Sigmoid colon (tissue), 6 donors: ENCODE measurements at regions not wholly inside any gene's neighbourhood (a gene's known extent, or its start where the extent isn't known, plus 50 kb on each side); places are given as distances from the start of the nearest gene placed in this dataset.

ENCODE experiments used
- DNase-seq: peaks from one replicate; pipeline ENCODE4 v3.0.0-alpha.2; 2019
- H3K27ac ChIP-seq, 4 donors: fragments of 200-600 bp; sonication (generic); one replicate each; pipeline ENCODE4 v1.5.1; 2016 to 2019; ENCODE audit warnings: mild to moderate bottlenecking in 1 of 4
- H3K27me3 ChIP-seq, 3 donors: fragments of 200-600 bp; sonication (generic); one replicate each; pipeline ENCODE4 v1.5.1; 2019; ENCODE audit warnings: mild to moderate bottlenecking in 1 of 3
- H3K36me3 ChIP-seq, 4 donors: fragments of 200-600 bp; sonication (generic); one replicate each; pipeline ENCODE4 v1.5.1; 2016 to 2019
- H3K4me1 ChIP-seq, 4 donors: fragments of 200-600 bp; sonication (generic); one replicate each; pipeline ENCODE4 v1.5.1; 2017 to 2019
- H3K4me3 ChIP-seq, 4 donors: fragments of 200-600 bp; sonication (generic); one replicate each; pipeline ENCODE4 v1.5.1; 2017 to 2019; ENCODE audit warnings: mild to moderate bottlenecking in 2 of 4, moderate library complexity in 1 of 4
- H3K9me3 ChIP-seq, 4 donors: fragments of 200-600 bp in 3 of 4; sonication (generic) in 3 of 4; one replicate each; pipeline versions ENCODE4 v1.5.1 to v1.6.1; 2013 to 2019
- EP300 ChIP-seq, 4 donors: sonication (generic); formaldehyde crosslinking; IDR thresholded peaks; one replicate each; pipeline ENCODE4 v1.6.1; 2017; ENCODE audit warnings: antibody characterized with exemption in 4 of 4
- POLR2A ChIP-seq, 2 donors: fragments of 450-650 bp; IDR thresholded peaks; one replicate each; pipeline ENCODE4 v1.6.1; 2016; ENCODE audit warnings: antibody characterized with exemption in 2 of 2, mild to moderate bottlenecking in 2 of 2, moderate library complexity in 2 of 2
- POLR2AphosphoS5 ChIP-seq, 4 donors: sonication (generic); formaldehyde crosslinking; IDR thresholded peaks; one replicate each; pipeline ENCODE4 v1.6.1; 2017; ENCODE audit warnings: antibody characterized with exemption in 4 of 4
- WGBS, 2 donors: extraction: QIAGEN DNeasy Blood & Tissue Kit; methylation state at CpG; one replicate each; pipeline ENCODE4 v1.1.7; 2013; 5-methylcytosine and 5-hydroxymethylcytosine counted together
- intact Hi-C: fragments of 100-400 bp; cut with DNase I; formaldehyde crosslinking; loops from one replicate; pipeline ENCODE4 v1.15.1; 2023
- TF ChIP-seq, protein P1 (sequence below), 4 experiments: fragments of 450-650 bp in 3 of 4; fragments of 200-600 bp in 1 of 4; IDR thresholded peaks; one replicate each; pipeline ENCODE4 v1.5.1; 2016 to 2019; ENCODE audit warnings: antibody characterized with exemption in 4 of 4, mild to moderate bottlenecking in 3 of 4, moderate library complexity in 2 of 4
- donor health status: healthy with polysubstance abuse.
- donor health status: healthy.

DNA sequence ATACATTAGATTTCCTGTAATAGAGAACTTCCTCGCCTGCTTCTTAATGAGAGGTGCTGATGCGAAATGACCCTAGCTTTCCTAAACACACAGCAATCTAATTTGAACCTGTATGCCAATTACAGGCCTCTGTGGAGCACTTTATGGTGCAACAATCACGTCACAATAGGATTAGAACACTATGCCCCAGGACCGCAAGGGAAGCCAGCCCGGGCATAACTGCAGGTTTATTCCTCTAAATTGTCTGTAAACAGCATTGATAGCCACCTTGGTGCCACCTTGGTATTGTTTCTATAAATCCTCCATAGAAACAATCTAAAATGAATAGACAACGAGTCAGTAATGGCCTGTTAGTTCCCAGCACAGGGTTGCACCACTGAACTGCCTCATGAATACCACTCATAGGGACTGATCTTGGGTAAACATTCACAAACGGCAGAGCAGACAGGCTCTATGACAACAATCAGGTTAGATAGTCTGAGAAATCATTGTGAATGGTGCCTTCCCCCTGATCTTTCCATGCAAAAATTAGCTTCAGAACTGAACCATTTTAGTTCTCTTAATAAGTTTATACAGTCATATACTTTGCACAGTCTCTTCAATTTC lies 182.5 kb upstream of the OBI1 start:
- DNase-seq = no peak
- no peaks in the 10 kb centered on the region for H3K27me3 ChIP-seq
- no peaks in the 10 kb centered on the region for H3K36me3 ChIP-seq
- no peak overlapping the region for H3K4me3 ChIP-seq
- TF ChIP-seq POLR2A (IDR thresholded peaks at IDR 0.05) (no peak), EP300 (IDR thresholded peaks at IDR 0.05) (no peak), POLR2AphosphoS5 (IDR thresholded peaks at IDR 0.05) (no peak)
- TF ChIP-seq, protein P1, sequence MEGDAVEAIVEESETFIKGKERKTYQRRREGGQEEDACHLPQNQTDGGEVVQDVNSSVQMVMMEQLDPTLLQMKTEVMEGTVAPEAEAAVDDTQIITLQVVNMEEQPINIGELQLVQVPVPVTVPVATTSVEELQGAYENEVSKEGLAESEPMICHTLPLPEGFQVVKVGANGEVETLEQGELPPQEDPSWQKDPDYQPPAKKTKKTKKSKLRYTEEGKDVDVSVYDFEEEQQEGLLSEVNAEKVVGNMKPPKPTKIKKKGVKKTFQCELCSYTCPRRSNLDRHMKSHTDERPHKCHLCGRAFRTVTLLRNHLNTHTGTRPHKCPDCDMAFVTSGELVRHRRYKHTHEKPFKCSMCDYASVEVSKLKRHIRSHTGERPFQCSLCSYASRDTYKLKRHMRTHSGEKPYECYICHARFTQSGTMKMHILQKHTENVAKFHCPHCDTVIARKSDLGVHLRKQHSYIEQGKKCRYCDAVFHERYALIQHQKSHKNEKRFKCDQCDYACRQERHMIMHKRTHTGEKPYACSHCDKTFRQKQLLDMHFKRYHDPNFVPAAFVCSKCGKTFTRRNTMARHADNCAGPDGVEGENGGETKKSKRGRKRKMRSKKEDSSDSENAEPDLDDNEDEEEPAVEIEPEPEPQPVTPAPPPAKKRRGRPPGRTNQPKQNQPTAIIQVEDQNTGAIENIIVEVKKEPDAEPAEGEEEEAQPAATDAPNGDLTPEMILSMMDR (IDR thresholded peaks at IDR 0.05) = no peak
- WGBS, 2 donors = 24 to 51% methylated on average over 7 of the region's 7 CpGs
- no peak overlapping the region for H3K27ac ChIP-seq
- no peaks in the 10 kb centered on the region for H3K4me1 ChIP-seq
- H3K9me3 ChIP-seq = no peaks in the 10 kb centered on the region
- intact Hi-C loops = no loop called here

DNA sequence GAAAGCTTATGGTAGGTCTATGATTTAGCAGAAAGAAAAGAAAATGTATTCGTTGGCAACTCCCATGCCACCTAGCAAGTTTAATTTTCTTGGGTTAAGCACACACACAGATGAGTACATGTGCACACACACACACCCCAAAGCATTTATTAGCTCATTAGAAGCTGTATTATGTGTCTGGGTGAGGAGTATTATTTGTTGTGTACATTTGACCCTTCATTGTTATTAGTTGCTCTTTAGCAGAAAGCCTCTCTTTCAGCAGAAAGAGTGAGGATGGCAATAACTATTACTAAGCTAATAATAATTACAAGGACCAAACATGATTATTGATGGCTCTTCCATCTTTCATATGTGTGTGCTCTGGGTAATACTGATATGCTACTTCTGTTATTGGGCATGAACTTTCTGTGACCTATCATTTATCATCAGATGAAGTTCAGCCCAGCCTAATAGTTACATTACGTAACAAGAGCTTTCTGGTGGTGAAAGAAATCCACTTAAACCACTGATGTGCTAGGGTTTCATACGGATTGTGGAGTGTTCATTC lies 177.4 kb upstream of the OBI1 start:
- H3K4me1 ChIP-seq = no peaks in the 10 kb centered on the region
- H3K27me3 ChIP-seq = no peaks in the 10 kb centered on the region
- WGBS, 2 donors = 75 to 79% methylated on average over 3 of the region's 3 CpGs
- intact Hi-C loops = no loop called here
- TF ChIP-seq, protein P1 (IDR thresholded peaks at IDR 0.05) = no peak
- TF ChIP-seq POLR2A (IDR thresholded peaks at IDR 0.05) (no peak), POLR2AphosphoS5 (IDR thresholded peaks at IDR 0.05) (no peak), EP300 (IDR thresholded peaks at IDR 0.05) (no peak)
- H3K4me3 ChIP-seq = no peak overlapping the region
- no peak for DNase-seq
- no peak overlapping the region for H3K27ac ChIP-seq
- no peaks in the 10 kb centered on the region for H3K36me3 ChIP-seq
- no peaks in the 10 kb centered on the region for H3K9me3 ChIP-seq

DNA sequence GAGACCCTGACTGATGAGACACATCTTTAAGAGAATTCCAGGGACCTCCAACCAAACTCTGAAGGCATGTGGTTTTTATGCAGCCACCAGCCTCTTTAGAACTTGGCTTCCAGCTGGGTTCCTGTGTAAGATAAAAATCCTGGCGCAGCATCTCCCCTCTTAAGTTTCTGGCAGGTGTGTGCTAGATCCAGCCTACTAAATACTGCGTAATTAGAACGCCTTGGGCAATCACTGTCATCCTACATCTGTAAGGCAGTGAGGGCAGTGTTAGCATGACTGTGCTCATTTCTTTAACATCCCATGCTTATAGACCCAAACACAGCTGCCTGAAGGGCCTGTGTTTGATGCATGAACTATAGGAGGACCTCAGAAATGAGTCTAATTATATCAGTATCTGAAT lies 173.5 kb upstream of the OBI1 start:
- Histone ChIP-seq H3K4me3 (no peak overlapping the region), H3K9me3 (no peaks in the 10 kb centered on the region), H3K27me3 (no peaks in the 10 kb centered on the region), H3K36me3 (no peaks in the 10 kb centered on the region), H3K27ac (no peak overlapping the region), H3K4me1 (no peaks in the 10 kb centered on the region)
- DNase-seq = no peak
- intact Hi-C loops = no loop called here
- TF ChIP-seq, protein P1 (IDR thresholded peaks at IDR 0.05) = no peak
- TF ChIP-seq EP300 (IDR thresholded peaks at IDR 0.05) = no peak
- no peak for TF ChIP-seq POLR2A (IDR thresholded peaks at IDR 0.05)
- TF ChIP-seq POLR2AphosphoS5 (IDR thresholded peaks at IDR 0.05) = no peak
- 81 to 84% methylated on average over 3 of the region's 3 CpGs for WGBS, 2 donors

DNA sequence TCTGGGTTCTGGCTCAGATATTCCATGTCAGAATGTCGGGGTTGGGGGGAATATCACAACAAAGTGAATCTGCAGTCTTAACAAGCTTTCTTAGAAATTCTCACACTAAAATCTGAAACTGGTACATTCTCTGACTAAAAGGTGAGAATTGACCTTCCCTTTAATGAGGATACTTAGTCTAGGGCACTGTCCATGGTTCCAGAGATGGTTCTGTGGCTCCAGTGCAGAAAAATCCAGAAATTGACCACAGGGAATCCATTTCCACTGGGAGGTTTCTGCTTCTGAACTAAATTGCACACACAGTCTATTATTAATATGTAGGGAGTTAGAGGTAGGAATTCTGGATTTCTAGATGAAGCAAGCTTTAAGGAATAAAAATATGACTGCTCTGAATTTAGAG lies 171.6 kb upstream of the OBI1 start:
- no peak overlapping the region for H3K4me3 ChIP-seq
- H3K27ac ChIP-seq = no peak overlapping the region
- intact Hi-C loops = no loop called here
- H3K9me3 ChIP-seq = no peaks in the 10 kb centered on the region
- H3K4me1 ChIP-seq = no peaks in the 10 kb centered on the region
- TF ChIP-seq EP300 (IDR thresholded peaks at IDR 0.05) = no peak
- TF ChIP-seq POLR2AphosphoS5 (IDR thresholded peaks at IDR 0.05) = no peak
- no peak for TF ChIP-seq POLR2A (IDR thresholded peaks at IDR 0.05)
- TF ChIP-seq, protein P1 (IDR thresholded peaks at IDR 0.05) = no peak
- WGBS, 2 donors = 56 to 76% methylated on average over 1 of the region's 1 CpG
- no peaks in the 10 kb centered on the region for H3K27me3 ChIP-seq
- no peaks in the 10 kb centered on the region for H3K36me3 ChIP-seq
- no peak for DNase-seq

DNA sequence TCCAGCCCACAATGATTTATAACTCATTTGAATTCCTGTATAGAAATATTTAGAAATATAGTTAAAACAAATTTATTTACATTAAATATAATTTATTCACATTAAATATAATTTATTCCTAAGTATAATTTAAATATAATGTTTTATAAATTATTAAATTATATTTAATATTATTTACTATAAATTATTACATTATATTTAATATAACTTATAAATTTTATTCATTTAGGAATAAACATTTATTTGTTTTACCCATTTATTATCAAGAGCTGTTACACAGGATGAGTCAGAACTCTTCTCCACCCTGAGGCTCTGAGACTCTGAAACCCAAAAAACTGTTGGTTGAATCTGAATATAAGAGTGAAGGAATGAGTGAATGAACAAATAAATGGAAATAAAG lies 170.9 kb upstream of the OBI1 start:
- H3K36me3 ChIP-seq = no peaks in the 10 kb centered on the region
- no peak for TF ChIP-seq POLR2AphosphoS5 (IDR thresholded peaks at IDR 0.05)
- TF ChIP-seq POLR2A (IDR thresholded peaks at IDR 0.05) = no peak
- TF ChIP-seq, protein P1 (IDR thresholded peaks at IDR 0.05) = no peak
- no peak for TF ChIP-seq EP300 (IDR thresholded peaks at IDR 0.05)
- intact Hi-C loops = no loop called here
- H3K27ac ChIP-seq = no peak overlapping the region
- H3K4me1 ChIP-seq = no peaks in the 10 kb centered on the region
- H3K27me3 ChIP-seq = no peaks in the 10 kb centered on the region
- DNase-seq = no peak
- no peaks in the 10 kb centered on the region for H3K9me3 ChIP-seq
- no peak overlapping the region for H3K4me3 ChIP-seq
